Tibial nerve (tissue), 4 donors: ENCODE measurements at regions not wholly inside any gene's neighbourhood (a gene's known extent, or its start where the extent isn't known, plus 50 kb on each side); places are given as distances from the start of the nearest gene placed in this dataset.
"Not testable (repeated sequence)": the region's sequence is repeated elsewhere in the genome, so short reads cannot be mapped to it uniquely, and the experiment has no call there.

Experiments used
- DNase-seq, 2 donors: peaks; one replicate each; pipeline ENCODE4 v3.0.0-alpha.2; 2019; ENCODE audit warnings: low spot score in 2 of 2
- H3K27ac ChIP-seq, 4 donors: fragments of 200-600 bp; sonication (generic) in 3 of 4; one replicate each; pipeline ENCODE4 v1.5.1; 2017 to 2019; ENCODE audit warnings: mild to moderate bottlenecking in 1 of 4
- H3K27me3 ChIP-seq, 2 donors: fragments of 200-600 bp; sonication (generic) in 1 of 2; one replicate each; pipeline versions ENCODE4 v1.5.1 to v1.6.0; 2017 to 2019
- H3K36me3 ChIP-seq, 3 donors: fragments of 200-600 bp; sonication (generic); one replicate each; pipeline ENCODE4 v1.5.1; 2018 to 2019
- H3K4me1 ChIP-seq, 4 donors: fragments of 200-600 bp; sonication (generic) in 3 of 4; one replicate each; pipeline ENCODE4 v1.5.1; 2017 to 2019
- H3K4me3 ChIP-seq, 4 donors: fragments of 200-600 bp; sonication (generic) in 3 of 4; one replicate each; pipeline ENCODE4 v1.5.1; 2017 to 2019; ENCODE audit warnings: mild to moderate bottlenecking in 1 of 4, moderate library complexity in 1 of 4
- H3K9me3 ChIP-seq, 4 donors: fragments of 200-600 bp; sonication (generic) in 3 of 4; one replicate each; pipeline ENCODE4 v1.5.1; 2017 to 2019
- EP300 ChIP-seq, 2 donors: sonication (generic); formaldehyde crosslinking; IDR thresholded peaks; one replicate each; pipeline ENCODE4 v1.6.1; 2017; ENCODE audit warnings: antibody characterized with exemption in 2 of 2, mild to moderate bottlenecking in 1 of 2
- POLR2A ChIP-seq, 2 donors: fragments of 450-650 bp; IDR thresholded peaks; one replicate each; pipeline ENCODE4 v1.6.1; 2017; ENCODE audit warnings: antibody characterized with exemption in 2 of 2, mild to moderate bottlenecking in 2 of 2, moderate library complexity in 2 of 2
- WGBS, 2 donors: methylation state at CpG; one replicate each; pipeline ENCODE4 v1.1.5; 2018; 5-methylcytosine and 5-hydroxymethylcytosine counted together
- TF ChIP-seq, protein P1 (sequence below), 5 experiments: fragments of 200-600 bp in 3 of 5; fragments of 450-650 bp in 2 of 5; sonication (generic) in 3 of 5; IDR thresholded peaks; one replicate each; pipeline ENCODE4 v1.5.1; 2016 to 2019; ENCODE audit warnings: antibody characterized with exemption in 5 of 5, mild to moderate bottlenecking in 3 of 5, moderate library complexity in 2 of 5

DNA sequence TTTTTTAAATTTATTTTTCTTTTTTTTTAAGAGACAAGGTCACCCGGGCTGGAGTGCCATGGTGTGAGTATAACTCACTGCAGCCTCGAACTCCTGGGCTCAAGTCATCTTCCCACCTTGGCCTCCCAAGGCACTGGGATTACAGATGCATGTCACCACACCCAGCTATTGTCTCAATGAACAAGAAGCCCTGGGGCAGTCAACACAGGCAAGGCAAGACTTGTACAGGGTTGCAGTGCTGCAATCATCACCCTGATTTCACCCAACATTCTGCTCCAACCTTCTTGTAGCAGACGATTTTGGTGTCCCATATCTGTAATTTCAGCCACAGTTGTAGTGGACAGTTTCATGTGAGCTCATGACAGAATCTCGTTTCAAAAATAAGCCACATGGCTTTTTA lies 205.8 kb upstream of the KIF2A start:
- no peaks in the 10 kb centered on the region for H3K27me3 ChIP-seq
- H3K4me1 ChIP-seq: no peaks in the 10 kb centered on the region
- no peak overlapping the region for H3K4me3 ChIP-seq
- TF ChIP-seq, protein P1, sequence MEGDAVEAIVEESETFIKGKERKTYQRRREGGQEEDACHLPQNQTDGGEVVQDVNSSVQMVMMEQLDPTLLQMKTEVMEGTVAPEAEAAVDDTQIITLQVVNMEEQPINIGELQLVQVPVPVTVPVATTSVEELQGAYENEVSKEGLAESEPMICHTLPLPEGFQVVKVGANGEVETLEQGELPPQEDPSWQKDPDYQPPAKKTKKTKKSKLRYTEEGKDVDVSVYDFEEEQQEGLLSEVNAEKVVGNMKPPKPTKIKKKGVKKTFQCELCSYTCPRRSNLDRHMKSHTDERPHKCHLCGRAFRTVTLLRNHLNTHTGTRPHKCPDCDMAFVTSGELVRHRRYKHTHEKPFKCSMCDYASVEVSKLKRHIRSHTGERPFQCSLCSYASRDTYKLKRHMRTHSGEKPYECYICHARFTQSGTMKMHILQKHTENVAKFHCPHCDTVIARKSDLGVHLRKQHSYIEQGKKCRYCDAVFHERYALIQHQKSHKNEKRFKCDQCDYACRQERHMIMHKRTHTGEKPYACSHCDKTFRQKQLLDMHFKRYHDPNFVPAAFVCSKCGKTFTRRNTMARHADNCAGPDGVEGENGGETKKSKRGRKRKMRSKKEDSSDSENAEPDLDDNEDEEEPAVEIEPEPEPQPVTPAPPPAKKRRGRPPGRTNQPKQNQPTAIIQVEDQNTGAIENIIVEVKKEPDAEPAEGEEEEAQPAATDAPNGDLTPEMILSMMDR (IDR thresholded peaks at IDR 0.05): no peak
- no peak for TF ChIP-seq EP300 (IDR thresholded peaks at IDR 0.05)
- no peak for TF ChIP-seq POLR2A (IDR thresholded peaks at IDR 0.05)
- 58 to 73% methylated on average over 4 of the region's 4 CpGs for WGBS, 2 donors
- H3K27ac ChIP-seq: no peak overlapping the region
- no peaks in the 10 kb centered on the region for H3K36me3 ChIP-seq
- no peak for DNase-seq
- H3K9me3 ChIP-seq: no peaks in the 10 kb centered on the region

DNA sequence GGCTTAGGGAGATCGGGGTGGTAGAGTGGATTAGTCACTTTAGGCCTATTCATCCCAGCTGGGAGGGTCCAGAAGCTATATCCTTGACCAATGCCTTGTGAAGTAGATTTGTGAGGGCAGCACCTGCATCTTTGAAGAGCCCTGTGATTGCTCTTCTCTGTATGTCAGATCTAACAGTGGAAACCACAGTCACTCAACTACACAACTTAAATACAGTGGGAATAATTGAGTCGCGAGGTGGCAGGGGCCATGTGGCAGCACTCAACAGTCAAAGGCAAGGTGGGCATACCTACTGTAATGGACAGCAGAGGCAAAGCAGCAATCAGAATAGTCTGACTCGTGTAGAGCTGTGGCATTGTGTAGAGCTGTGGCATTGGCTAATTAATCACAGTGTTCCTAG lies 202.1 kb upstream of the KIF2A start:
- H3K4me3 ChIP-seq, DNase-seq, H3K27me3 ChIP-seq, H3K4me1 ChIP-seq, H3K9me3 ChIP-seq, H3K27ac ChIP-seq, H3K36me3 ChIP-seq: not testable (repeated sequence)
- WGBS, 2 donors: 87 to 88% methylated on average over 4 of the region's 4 CpGs

GRCh38 chr5:62111428-62111827 lies 194.6 kb upstream of the KIF2A start:
- TF ChIP-seq, protein P1 (IDR thresholded peaks at IDR 0.05): no peak
- TF ChIP-seq EP300 (IDR thresholded peaks at IDR 0.05) (no peak), POLR2A (IDR thresholded peaks at IDR 0.05) (no peak)
- Histone ChIP-seq H3K4me1 (no peaks in the 10 kb centered on the region), H3K9me3 (no peaks in the 10 kb centered on the region), H3K4me3 (no peak overlapping the region), H3K36me3 (no peaks in the 10 kb centered on the region), H3K27ac (no peak overlapping the region), H3K27me3 (no peaks in the 10 kb centered on the region)
- DNase-seq: no peak

DNA sequence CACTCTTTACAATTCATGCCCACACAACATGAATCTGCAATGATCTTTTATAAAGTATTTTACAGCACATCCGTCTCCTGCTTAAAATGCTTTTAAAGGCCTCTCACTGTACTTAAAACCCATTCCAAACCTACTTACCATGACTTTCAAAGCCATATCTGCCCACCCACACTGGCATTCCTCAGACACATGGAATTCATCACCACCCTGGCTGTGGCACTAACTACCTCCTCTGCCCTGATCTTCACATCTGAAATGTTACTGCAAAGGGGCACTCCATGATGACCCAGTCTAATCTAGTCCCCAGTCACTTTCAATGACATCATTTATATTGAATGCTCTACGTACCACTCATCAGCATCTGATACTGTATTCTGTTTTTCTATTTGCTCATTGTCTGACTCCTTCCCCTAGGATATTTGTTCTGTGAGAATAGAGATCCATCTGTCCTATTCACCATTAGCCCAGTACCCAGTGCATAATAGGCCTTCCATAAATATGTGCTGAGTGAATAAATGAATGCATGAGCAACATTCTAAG lies 193.2 kb upstream of the KIF2A start:
- TF ChIP-seq POLR2A (IDR thresholded peaks at IDR 0.05): no peak
- no peak for TF ChIP-seq EP300 (IDR thresholded peaks at IDR 0.05)
- TF ChIP-seq, protein P1 (IDR thresholded peaks at IDR 0.05): no peak
- no peaks in the 10 kb centered on the region for H3K9me3 ChIP-seq
- no peaks in the 10 kb centered on the region for H3K27me3 ChIP-seq
- H3K4me3 ChIP-seq: no peak overlapping the region
- H3K4me1 ChIP-seq: no peaks in the 10 kb centered on the region
- 41 to 62% methylated on average over 2 of the region's 2 CpGs for WGBS, 2 donors
- no peaks in the 10 kb centered on the region for H3K36me3 ChIP-seq
- no peak for DNase-seq
- no peak overlapping the region for H3K27ac ChIP-seq

DNA sequence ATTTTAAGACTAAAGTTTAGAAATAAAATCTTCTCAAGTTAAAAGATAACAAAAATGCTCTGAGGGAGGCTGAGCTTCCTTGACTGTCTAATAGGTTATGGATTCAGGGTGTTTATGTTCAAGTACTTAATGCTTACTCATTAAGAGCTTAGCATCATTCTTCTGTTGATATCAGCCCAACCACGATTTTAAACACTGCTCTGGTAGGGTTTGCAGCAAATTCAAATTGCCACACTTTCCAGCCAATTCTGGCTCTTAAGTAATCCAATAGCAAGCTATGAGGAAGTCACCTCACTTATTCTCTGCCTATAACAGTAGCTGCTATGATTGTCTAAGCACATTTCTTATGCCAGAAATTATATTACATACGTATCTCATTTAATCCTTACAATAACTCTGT lies 191.0 kb upstream of the KIF2A start:
- no peak for TF ChIP-seq EP300 (IDR thresholded peaks at IDR 0.05)
- no peak for TF ChIP-seq POLR2A (IDR thresholded peaks at IDR 0.05)

GRCh38 chr5:62124266-62124665 lies 181.7 kb upstream of the KIF2A start:
- H3K4me3 ChIP-seq: no peak overlapping the region
- no peak for TF ChIP-seq EP300 (IDR thresholded peaks at IDR 0.05)
- WGBS, 2 donors: 73 to 80% methylated on average over 6 of the region's 6 CpGs
- H3K27me3 ChIP-seq: no peaks in the 10 kb centered on the region
- no peak overlapping the region for H3K27ac ChIP-seq
- H3K9me3 ChIP-seq: no peaks in the 10 kb centered on the region
- no peaks in the 10 kb centered on the region for H3K4me1 ChIP-seq
- DNase-seq: no peak
- H3K36me3 ChIP-seq: no peaks in the 10 kb centered on the region

More for the DNA sequence above, 191.0 kb upstream of the KIF2A start:
- DNase-seq: no peak
- Histone ChIP-seq H3K4me3 (no peak overlapping the region), H3K27ac (no peak overlapping the region), H3K36me3 (no peaks in the 10 kb centered on the region), H3K9me3 (no peaks in the 10 kb centered on the region), H3K4me1 (no peaks in the 10 kb centered on the region), H3K27me3 (no peaks in the 10 kb centered on the region)
- 43 to 60% methylated on average over 2 of the region's 2 CpGs for WGBS, 2 donors

GRCh38 chr5:62126090-62126489 lies 179.9 kb upstream of the KIF2A start:
- Histone ChIP-seq H3K27me3 (no peaks in the 10 kb centered on the region), H3K4me3 (no peak overlapping the region), H3K27ac (no peak overlapping the region), H3K36me3 (no peaks in the 10 kb centered on the region), H3K4me1 (no peaks in the 10 kb centered on the region), H3K9me3 (no peaks in the 10 kb centered on the region)
- no peak for DNase-seq
- 61 to 65% methylated on average over 2 of the region's 2 CpGs for WGBS, 2 donors
- TF ChIP-seq, protein P1 (IDR thresholded peaks at IDR 0.05): no peak
- TF ChIP-seq POLR2A (IDR thresholded peaks at IDR 0.05) (no peak), EP300 (IDR thresholded peaks at IDR 0.05) (no peak)
